Choroid plexus epithelial cell (primary cell): ENCODE measurements at regions not wholly inside any gene's neighbourhood (a gene's known extent, or its start where the extent isn't known, plus 50 kb on each side); places are given as distances from the start of the nearest gene placed in this dataset.

Experiments used
- DNase-seq: peaks from one replicate; pipeline ENCODE4 v3.0.0-alpha.2; 2010; ENCODE audit warnings: low read depth
- H3K4me3 ChIP-seq: 2 replicates; pipeline ENCODE4 v1.5.1; 2011; ENCODE audit warnings: low read depth, mild to moderate bottlenecking, control low read depth, low read length, moderate library complexity
- TF ChIP-seq, protein P1 (sequence below): conservative IDR thresholded peaks from 2 replicates; pipeline ENCODE4 v1.5.1; 2011; ENCODE audit warnings: low read depth, mild to moderate bottlenecking, control low read depth, inconsistent platforms, low read length, moderate library complexity

DNA sequence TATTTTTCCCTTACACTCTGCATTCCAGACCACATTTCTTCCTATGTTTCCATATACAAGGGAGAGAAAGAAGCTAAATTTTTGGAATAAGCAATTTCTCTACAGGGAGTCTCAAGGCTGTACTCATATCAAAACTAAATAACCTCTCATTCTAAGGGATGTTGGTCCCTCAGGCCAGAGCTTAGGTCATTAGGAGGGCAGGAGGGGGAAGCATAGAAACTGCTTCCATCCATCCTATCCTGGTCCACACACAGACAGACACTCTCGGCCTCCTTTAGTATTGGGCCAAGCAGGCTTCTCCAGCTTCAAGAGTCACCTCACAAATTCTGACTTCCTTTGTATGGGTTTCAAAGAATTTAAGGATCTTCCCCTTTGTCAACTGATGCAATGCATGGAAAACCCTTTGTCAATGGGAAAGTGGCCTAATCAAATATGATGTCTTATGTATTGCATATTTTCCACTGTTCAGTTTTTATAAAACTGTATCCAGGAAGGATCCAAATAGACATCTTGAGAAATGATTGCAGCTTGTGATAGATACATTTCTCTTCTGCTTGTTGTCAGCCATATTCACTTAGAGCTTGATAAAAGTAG lies 140.7 kb upstream of the RARB start:
- no peak for DNase-seq
- TF ChIP-seq, protein P1, sequence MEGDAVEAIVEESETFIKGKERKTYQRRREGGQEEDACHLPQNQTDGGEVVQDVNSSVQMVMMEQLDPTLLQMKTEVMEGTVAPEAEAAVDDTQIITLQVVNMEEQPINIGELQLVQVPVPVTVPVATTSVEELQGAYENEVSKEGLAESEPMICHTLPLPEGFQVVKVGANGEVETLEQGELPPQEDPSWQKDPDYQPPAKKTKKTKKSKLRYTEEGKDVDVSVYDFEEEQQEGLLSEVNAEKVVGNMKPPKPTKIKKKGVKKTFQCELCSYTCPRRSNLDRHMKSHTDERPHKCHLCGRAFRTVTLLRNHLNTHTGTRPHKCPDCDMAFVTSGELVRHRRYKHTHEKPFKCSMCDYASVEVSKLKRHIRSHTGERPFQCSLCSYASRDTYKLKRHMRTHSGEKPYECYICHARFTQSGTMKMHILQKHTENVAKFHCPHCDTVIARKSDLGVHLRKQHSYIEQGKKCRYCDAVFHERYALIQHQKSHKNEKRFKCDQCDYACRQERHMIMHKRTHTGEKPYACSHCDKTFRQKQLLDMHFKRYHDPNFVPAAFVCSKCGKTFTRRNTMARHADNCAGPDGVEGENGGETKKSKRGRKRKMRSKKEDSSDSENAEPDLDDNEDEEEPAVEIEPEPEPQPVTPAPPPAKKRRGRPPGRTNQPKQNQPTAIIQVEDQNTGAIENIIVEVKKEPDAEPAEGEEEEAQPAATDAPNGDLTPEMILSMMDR, result no peak
- H3K4me3 ChIP-seq, result no peak overlapping the region

DNA sequence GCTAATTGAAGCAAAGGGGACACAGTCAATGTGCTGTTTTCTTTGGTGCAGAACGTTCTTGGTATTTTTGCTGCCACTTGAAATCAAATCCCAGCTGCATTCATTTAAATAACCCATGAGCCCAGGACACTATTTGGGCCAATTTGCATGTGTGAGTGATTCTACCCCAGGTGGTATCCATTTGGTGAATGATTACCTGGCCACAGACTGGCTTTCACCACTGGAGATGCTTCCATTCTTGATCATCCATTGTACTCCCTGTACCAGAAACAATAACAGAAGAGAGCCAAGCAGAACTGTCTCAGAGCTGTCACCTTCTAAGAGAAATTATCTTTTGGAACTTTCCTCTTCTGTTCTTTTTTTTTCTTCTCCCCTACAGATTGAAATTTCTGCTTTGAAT lies 139.7 kb upstream of the RARB start:
- no peak for DNase-seq
- TF ChIP-seq, protein P1, result no peak
- H3K4me3 ChIP-seq, result no peak overlapping the region

DNA sequence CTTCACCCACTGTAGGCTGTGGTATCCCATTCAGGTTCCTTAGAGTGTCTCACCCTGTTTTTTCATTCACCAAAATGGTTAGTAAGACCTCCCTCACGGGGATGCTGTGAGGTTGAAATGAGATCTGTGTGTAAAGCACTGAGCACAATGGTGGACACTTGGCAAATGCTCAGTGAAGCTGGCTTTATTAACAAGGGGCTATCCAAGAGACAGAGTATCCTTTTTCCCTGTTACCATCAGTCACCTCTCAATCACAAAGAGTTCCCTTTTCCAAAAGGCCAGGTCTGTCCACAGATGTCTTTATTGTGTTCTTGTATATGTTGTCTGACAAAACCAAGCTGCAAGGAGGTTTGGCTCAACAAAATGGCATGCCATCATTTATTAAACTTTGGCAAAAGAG lies 138.9 kb upstream of the RARB start:
- no peak overlapping the region for H3K4me3 ChIP-seq
- DNase-seq, result no peak
- TF ChIP-seq, protein P1, result no peak

DNA sequence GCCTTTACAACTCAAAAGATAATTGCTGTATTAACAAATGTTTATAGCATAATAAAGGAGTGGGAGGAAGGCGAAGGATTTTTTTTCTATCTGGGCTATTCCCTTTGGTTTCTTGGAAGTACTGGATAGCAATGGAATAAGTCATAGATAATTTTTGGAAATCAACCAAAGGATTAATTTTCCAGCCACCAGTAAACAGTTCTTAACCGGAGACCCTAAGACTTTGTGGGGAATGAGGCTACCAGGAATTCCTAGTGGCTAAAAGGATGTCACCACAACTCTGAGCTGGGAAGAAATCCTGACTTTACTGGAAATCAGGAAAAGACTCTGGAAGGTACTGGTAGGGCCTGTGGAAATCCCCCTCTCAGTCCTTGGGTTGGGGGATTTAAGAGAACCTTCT lies 138.4 kb upstream of the RARB start:
- no peak for DNase-seq
- TF ChIP-seq, protein P1, result no peak
- no peak overlapping the region for H3K4me3 ChIP-seq

DNA sequence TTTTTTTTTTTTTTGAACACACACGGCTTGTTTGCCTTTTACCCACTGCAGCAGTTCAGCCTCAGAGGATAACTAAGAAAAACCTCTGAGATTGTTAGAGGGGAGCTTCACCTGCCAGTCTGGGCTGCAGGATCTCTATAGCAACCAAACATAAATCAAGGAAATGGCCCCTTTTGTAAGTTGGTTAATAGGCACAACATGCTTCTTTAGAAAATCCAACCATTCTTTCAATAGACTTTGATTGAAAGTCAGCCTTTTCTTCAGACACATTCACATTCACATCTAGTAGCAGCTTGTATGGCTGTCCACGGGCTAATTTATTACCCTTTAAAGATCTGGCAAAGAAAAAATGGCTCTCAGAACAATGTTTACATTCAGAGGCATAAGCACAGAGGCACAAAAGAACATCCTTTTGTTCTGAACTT lies 136.6 kb upstream of the RARB start:
- no peak for DNase-seq
- no peak overlapping the region for H3K4me3 ChIP-seq
- TF ChIP-seq, protein P1, result no peak

DNA sequence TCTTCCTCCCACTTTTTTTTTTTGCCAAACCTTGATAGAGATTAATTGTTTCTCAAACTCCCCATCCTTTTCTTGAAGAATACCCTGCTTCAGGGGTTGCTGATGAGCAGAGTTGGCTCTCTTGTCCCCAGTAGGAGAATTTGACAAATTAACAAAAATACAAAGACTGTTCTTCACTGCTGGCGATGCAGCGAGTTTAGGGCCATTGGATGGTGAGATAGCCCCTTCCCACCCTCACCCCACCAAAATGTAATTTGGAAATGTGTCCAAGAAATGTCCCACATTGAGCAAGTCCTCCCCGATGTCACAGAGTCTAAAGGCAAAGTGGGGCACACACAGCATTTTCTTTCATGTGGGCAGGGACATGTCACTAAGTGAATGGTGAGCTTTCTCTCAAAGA lies 136.0 kb upstream of the RARB start:
- TF ChIP-seq, protein P1, result no peak
- H3K4me3 ChIP-seq, result no peak overlapping the region

DNA sequence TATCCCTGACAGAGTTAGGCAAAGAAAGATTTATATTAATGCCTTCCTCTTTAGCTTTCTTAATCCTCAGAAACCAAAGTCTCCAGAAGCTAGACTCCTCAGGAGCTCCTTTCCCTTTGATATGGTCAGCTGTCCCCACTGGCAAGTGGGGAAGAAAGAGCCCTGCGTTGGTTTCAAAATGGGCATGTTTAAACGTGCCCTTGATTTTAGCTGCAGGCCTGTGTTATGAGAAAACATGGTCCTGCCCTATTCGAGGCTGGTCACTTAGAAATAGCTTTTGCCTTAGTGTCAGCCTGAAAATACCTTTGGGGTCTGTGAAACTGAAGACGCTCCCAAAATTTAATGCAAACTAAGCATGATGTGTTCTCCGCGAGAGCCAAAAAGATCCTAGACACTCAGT lies 135.5 kb upstream of the RARB start:
- TF ChIP-seq, protein P1, result no peak
- DNase-seq, result no peak
- no peak overlapping the region for H3K4me3 ChIP-seq

More for the DNA sequence above, 136.0 kb upstream of the RARB start:
- no peak for DNase-seq
